ENCODE measurements at regions not wholly inside any gene's neighbourhood (a gene's known extent, or its start where the extent isn't known, plus 50 kb on each side); places are given as distances from the start of the nearest gene placed in this dataset.

- TF ChIP-seq CTCF (IDR thresholded peaks at IDR 0.05) (no peak), PBX3 (IDR thresholded peaks at IDR 0.05) (no peak), POLR2A (IDR thresholded peaks at IDR 0.05; ENCODE audit: low read length) (no peak), CHD2 (IDR thresholded peaks at IDR 0.05; ENCODE audit: low read length, partially characterized antibody) (no peak), HOXA7 (CRISPR knock-in tag; IDR thresholded peaks at IDR 0.05) (no peak)
These were observed 54.3 kb upstream of the GNB4 start for GRCh38 chr3:179505534-179505933.

Measured in A549 (cell line).